HG03520 (cell line): ENCODE measurements at regions not wholly inside any gene's neighbourhood (a gene's known extent, or its start where the extent isn't known, plus 50 kb on each side); places are given as distances from the start of the nearest gene placed in this dataset.
"Not testable (repeated sequence)": the region's sequence is repeated elsewhere in the genome, so short reads cannot be mapped to it uniquely, and the experiment has no call there.

ENCODE experiments used
- ATAC-seq: cut with Tn5 transposase; IDR thresholded peaks from one replicate; pipeline ENCODE4 v1.9.1; 2021; ENCODE audit warnings: mild to moderate bottlenecking, moderate library complexity; ENCODE audit not compliant: unreplicated experiment

DNA sequence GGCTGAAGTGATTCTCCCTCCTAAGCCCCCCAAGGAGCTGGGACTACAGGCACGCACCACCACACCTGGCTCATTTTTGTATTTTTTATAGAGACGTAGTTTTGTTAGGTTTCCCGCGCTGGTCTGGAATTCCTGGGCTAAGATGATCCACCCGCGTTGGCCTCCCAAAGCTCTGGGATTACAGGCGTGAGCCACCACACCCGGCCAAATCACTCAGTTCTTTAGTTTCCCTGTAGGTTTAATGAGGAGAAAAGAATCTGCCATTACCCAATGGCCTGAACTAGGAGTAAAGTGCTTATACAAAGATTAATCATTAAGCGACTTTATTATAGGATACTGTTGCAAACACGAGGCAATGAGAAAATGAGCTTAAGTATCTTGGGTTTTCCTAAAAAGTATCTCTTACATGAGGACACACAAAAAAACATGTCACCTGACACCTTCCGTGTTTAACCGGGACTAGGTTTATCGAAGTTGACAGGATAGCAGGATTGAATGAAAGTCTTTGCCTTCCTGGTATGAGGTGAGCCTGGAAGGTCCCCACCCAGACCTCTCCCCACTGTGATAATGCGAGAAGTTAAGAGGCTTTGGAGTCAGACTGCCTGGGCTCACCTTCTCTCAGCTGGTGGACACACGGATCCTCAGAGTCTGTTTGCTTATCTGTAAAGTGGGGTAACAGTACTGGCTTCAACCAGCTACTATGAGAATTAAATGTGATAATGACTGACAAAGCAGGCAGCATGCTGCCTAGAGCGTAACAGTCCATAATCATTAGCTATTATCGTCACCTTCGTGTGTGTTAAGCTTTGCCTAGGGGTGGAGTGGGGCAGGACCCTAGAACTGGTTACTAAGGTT, 133.5 kb upstream of the KRAS start:
- ATAC-seq, result no peak

- no peak for ATAC-seq
Observed at GRCh38 chr12:25382311-25383106, 131.8 kb upstream of the KRAS start.

DNA sequence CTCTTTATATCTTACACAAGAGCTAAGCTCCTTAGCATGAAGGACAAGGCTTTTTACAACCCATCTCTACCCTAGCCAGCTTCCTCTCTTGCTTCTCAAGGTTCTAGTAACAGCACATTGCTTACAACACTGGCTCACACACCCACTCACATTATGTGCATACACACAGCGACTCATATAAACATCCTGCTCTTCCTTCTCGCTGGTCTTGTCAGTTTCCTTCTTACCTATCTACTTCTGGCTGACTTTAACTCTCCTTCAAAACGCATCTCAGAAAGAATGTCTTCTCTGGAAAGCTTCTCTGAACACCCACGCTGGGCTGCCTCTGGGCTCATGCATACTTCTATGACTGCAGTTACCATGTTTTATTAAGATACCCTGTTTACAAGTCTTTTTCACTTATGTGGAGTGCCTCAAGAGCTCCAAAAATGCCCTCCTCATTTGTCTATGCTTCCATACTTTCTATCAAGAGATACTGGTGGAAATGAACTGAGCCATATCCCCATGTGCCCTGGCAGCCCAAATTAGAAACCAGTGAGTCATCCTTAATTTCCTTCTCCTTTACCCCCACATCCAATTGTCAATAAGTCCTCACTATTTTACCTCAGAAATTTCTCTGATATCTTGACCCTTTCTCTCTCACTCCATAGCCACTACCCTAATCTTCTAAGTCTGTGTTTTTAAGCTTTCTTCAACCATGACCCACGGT, 126.9 kb upstream of the KRAS start:
- peak; percentile 82 for ATAC-seq

DNA sequence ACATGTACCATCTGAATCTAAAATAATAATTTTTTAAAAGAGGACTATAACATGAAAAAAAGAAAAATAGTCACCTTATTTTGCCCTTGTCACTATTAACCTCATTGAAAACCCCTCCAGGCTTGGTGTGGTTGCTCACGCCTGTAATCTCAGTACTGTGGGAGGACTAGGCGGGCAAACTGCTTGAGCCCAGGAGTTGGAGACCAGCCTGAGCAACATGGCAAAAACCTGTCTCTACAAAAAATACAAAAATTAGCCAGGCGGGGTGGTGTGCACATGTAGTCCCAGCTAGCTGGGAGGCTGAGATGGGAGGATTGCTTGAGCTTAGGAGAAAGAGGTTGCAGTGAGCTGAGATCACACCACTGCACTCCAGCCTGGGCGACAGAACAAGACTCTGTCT, 126.3 kb upstream of the KRAS start:
- ATAC-seq, result peak; percentile 5

DNA sequence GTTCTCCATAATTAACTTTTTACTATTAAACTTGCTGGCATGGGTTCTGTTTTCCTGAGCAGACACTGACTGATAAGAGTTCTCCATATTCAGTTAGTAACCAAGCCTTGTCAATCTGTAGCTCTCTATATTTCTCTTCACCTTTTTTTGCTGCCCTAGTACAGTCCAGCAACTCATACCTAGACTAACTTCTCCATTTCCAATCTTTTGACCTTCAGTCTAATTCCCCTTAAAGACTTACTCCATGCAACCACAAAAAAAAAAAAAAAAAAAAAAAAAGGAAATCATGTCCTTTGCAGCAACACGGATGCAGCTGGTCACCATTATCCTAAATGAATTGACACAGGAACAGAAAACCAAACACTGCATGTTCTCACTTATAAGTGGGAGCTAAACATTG, 125.7 kb upstream of the KRAS start:
- no peak for ATAC-seq

- no peak for ATAC-seq
Observed at GRCh38 chr12:25372969-25373817, 122.5 kb upstream of the KRAS start.

DNA sequence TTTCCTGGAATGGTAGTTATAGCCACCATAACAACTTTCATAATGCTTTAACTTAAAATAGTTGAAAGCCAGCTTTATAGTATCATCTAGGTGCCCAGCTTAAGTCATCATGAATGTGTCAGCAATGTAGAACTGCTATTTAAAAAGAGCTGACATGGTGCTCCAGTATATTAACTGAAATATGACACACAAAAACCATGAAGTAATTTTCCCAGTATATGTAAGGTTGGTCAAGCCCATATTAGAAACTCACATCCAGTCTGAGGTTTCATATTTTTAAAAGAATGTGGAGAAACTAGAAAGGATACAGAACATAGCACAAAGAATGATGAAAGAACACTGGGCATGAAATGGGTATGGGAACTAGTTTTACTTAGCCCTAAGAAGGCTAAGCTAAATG, 121.3 kb upstream of the KRAS start:
- no peak for ATAC-seq

DNA sequence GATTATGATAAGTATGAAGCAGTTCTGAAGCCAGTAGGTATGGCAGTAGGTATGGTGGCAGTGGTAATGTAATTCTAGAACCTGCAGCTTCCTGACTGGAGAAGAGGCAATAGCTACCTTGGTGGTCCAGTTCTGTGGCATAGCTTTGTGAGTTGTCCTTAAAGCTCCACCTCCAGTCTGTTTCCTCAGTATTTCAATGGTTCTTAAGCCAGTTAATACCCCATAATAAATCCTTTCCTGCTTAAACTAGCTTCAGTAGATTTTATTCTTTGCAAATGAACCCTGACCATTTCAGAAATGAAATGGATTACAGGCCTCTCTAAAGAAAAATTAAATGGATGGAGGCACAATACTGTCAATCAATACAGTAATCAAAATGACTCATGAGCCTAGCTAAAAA, 117.8 kb upstream of the KRAS start:
- no peak for ATAC-seq

DNA sequence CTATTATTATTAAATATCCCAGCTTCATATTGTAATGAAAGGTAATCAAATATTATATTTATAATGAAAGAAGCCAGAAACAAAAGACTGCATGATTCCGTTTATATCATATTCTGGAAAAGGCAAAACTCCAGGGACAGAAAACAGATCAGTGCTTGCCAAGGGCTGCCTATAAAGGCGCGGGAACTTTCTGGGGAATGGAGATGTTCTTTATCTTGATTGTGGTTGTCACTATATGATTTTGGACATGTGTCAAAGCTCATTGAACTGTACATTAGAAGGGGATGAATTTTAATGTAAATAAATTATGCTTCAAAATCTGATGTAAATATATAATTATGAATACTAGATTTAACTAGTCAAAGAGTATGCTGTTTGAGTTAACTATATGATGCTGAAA, 115.4 kb upstream of the KRAS start:
- no peak for ATAC-seq

- peak; percentile 1 for ATAC-seq
Observed at GRCh38 chr12:25365340-25365730, 114.6 kb upstream of the KRAS start.

DNA sequence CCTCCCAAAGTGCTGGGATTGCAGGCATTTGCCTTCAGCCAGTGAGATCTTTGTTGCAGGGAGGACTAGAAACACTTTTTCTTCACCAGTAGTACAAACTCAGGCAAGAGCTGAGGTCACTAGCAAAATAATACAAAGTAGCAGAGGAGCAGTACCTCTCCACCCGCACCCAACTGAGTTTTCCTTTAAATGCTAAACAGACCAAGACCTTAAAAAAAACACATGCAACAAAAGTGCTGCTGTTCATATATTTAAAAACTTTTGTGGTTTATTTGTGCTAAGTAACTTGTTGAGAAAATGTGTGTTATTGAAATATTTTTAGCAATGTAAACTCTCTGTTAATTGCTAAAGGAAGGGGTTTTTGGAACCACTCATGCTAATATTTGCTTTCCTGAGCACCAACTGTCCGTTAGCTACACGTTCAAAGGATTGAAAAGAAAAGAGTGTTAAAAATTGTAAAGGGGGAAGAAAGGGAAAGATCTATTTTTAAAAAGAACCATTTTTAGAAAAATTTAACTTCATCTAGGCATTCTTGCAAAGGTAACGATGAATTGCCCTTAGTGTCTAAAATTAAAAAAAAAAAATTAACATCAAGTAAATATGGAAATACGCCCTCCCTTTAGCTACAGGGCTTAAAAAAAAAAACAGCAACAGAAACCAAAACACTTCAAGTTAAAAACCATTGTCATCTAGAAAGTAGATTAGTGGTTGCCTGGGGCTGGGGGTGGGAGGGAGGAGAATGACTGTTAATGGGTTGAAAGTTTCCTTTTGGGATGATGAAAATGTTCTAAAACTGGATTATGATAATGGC, 114.0 kb upstream of the KRAS start:
- ATAC-seq, result peak; percentile 87

- no peak for ATAC-seq
Observed at GRCh38 chr12:25362646-25363045, 111.9 kb upstream of the KRAS start.

GRCh38 chr12:25361511-25361910, 110.8 kb upstream of the KRAS start:
- ATAC-seq, result no peak

DNA sequence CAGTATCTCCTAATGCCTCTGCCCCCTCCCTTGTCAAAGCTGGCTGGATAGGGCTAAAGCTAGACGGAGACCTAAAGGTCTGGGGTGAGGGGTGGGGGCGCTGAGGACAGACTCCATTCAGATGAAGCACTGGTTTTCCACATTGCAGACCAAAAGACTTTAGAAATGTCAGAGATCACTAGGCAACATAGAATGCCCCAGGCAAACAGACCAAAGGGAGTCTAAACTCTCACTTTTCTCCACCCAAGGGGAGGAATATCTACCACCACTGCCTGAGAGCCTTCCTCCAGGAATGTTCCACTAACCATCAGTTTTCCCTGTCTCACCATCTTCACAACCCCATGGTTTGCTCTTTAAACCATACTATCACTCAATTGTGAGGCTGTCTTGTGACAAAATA, 106.9 kb upstream of the KRAS start:
- ATAC-seq, result no peak

DNA sequence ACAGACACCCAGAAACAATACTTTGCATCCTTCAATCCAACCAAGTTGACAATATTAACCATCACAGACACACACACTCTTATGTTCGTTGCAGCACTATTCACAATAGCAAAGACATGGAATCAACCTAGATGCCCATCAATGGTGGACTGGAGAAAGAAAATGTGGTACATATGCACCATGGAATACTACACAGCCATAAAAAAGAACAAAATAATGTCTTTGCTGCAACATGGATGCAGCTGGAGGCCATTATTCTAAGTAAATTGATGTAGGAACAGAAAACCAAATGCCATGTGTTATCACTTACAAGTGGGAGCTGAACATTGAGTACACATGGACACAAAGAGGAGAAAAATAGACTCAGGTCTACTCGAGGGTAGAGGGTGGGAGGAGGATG, 102.2 kb upstream of the KRAS start:
- ATAC-seq, result not testable (repeated sequence)

- peak; percentile 53 for ATAC-seq
Observed at GRCh38 chr12:25352083-25352918, 101.6 kb upstream of the KRAS start.

GRCh38 chr12:25348593-25348895, 97.8 kb upstream of the KRAS start:
- no peak for ATAC-seq

- no peak for ATAC-seq
Observed at GRCh38 chr12:25347716-25348592, 97.2 kb upstream of the KRAS start.
